GM12875 (cell line): ENCODE measurements at regions not wholly inside any gene's neighbourhood (a gene's known extent, or its start where the extent isn't known, plus 50 kb on each side); places are given as distances from the start of the nearest gene placed in this dataset.

Source experiments
- H3K4me3 ChIP-seq: one replicate; pipeline ENCODE4 v1.5.1; 2011; ENCODE audit warnings: low read depth, low read length, control low read depth
- CTCF ChIP-seq: IDR thresholded peaks from 2 replicates; pipeline ENCODE4 v1.5.1; 2011; ENCODE audit warnings: low read depth, mild to moderate bottlenecking, control low read depth, inconsistent platforms, low read length, moderate library complexity, borderline replicate concordance; ENCODE audit not compliant: insufficient read depth

DNA sequence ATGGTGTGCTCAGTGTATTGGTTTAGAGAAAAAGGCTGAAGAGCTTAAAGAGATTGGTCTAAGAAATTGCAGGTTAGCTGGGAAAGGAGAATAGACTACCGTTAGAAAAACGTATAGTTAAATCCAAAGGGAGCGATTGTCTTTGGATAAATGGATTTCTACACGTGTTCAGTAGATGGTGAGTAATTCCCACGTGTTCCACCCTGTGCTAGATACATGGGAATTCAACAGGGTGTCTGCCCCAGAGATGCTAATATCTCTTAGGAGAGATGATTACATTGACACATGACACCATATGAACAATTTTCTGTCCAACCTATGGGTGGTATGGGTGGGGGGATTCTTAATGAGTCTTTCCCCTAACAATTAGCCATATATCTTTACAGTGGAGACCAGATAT is 99.8 kb downstream of the TDRD15 start:
- H3K4me3 ChIP-seq, result no peak overlapping the region
- TF ChIP-seq CTCF, result no peak

GRCh38 chr2:21228041-21228895 is 104.5 kb downstream of the TDRD15 start:
- TF ChIP-seq CTCF, result no peak
- H3K4me3 ChIP-seq, result no peak overlapping the region

- H3K4me3 ChIP-seq, result no peak overlapping the region
- TF ChIP-seq CTCF, result no peak
Observed at GRCh38 chr2:21229302-21229701, 105.5 kb downstream of the TDRD15 start.

DNA sequence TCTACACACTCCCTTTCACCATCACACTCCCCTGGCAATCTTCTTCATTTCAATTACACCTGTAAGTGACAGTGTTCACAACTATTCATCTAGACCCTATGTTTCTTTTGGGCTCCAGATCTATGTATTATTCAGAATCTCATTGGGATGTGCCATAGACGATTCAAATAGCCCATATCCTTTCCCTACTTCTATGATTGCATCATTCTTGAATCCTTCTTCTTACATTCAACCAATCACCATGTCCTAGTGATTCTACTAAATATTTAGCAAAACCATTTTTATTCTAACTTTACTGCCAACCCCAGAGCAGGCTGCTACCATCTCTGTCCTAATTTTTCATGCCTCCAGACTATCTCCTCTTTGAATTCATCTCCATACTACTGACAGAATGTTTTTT is 106.4 kb downstream of the TDRD15 start:
- TF ChIP-seq CTCF, result no peak
- no peak overlapping the region for H3K4me3 ChIP-seq

DNA sequence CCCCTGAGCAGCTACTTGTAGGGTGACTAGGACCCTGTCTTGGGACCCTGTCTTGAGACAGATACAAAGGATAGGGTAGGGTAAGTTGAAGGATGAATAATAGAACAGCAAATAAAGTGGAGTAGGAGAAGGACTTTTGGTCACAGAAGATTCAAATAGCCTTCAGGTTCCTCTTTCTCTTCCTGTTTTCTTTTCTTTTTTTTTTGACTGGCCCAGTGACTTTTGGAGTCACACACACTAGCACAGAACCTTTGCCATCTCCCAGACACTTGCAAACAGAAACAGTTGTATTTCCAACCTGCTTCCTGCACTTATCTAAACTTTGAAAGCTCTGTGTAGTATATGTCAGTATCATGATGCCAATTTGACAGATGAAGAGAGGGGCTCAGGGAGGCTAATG is 108.2 kb downstream of the TDRD15 start:
- no peak overlapping the region for H3K4me3 ChIP-seq
- no peak for TF ChIP-seq CTCF

- H3K4me3 ChIP-seq, result no peak overlapping the region
- TF ChIP-seq CTCF, result no peak
Observed at GRCh38 chr2:21233194-21233593, 109.4 kb downstream of the TDRD15 start.

- TF ChIP-seq CTCF, result no peak
- no peak overlapping the region for H3K4me3 ChIP-seq
Observed at GRCh38 chr2:21234001-21234400, 110.2 kb downstream of the TDRD15 start.
